IgD-negative memory B cell (primary cell): ENCODE measurements at regions not wholly inside any gene's neighbourhood (a gene's known extent, or its start where the extent isn't known, plus 50 kb on each side); places are given as distances from the start of the nearest gene placed in this dataset.

Experiments used
- H3K27ac Mint-ChIP-seq, 3 donors: one replicate each; pipeline ENCODE4 v1.8.0; 2020 to 2022; ENCODE audit warnings: mild to moderate bottlenecking in 3 of 3, mixed read lengths in 3 of 3, moderate library complexity in 1 of 3
- H3K27me3 Mint-ChIP-seq: one replicate; pipeline ENCODE4 v1.8.0; 2021; ENCODE audit warnings: mixed read lengths
- H3K36me3 Mint-ChIP-seq: one replicate; pipeline ENCODE4 v1.8.0; 2020; ENCODE audit warnings: mild to moderate bottlenecking, mixed read lengths
- H3K4me1 Mint-ChIP-seq, 3 donors: one replicate each; pipeline ENCODE4 v1.8.0; 2020 to 2022; ENCODE audit warnings: mixed read lengths in 3 of 3, mild to moderate bottlenecking in 1 of 3
- H3K4me3 Mint-ChIP-seq, 4 donors: one replicate each; pipeline ENCODE4 v1.8.0; 2020 to 2022; ENCODE audit warnings: mild to moderate bottlenecking in 4 of 4, mixed read lengths in 4 of 4, moderate library complexity in 3 of 4
- H3K9me3 Mint-ChIP-seq, 3 donors: one replicate each; pipeline ENCODE4 v1.8.0; 2020 to 2021; ENCODE audit warnings: mixed read lengths in 3 of 3, mild to moderate bottlenecking in 1 of 3

DNA sequence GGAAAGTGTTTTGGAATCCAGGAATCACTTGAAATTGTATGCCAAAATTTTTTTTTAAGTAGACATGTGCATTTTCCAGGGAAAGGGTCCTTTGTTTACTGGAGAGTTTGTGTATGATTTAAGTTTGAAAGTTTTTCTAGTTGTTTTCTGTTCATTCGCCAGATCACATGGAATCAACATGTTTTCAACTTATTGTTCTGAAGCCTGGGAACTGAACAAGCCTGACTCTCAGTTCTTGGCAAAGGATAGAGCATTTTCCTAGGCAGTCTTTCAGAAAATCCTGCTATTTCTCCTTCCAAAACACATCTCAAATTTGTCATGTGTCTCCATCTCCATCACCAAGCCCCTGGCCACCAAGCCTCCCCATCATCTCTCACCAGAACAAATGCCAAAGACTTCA lies 374.8 kb downstream of the MAFB start:
- H3K36me3 Mint-ChIP-seq, result no peaks in the 10 kb centered on the region
- no peak overlapping the region for H3K27ac Mint-ChIP-seq
- no peaks in the 10 kb centered on the region for H3K4me1 Mint-ChIP-seq
- no peak overlapping the region for H3K4me3 Mint-ChIP-seq
- H3K9me3 Mint-ChIP-seq, result peaks cover 0 to 5% (median 3%) of the 10 kb centered on the region in 3 donors
- no peaks in the 10 kb centered on the region for H3K27me3 Mint-ChIP-seq

DNA sequence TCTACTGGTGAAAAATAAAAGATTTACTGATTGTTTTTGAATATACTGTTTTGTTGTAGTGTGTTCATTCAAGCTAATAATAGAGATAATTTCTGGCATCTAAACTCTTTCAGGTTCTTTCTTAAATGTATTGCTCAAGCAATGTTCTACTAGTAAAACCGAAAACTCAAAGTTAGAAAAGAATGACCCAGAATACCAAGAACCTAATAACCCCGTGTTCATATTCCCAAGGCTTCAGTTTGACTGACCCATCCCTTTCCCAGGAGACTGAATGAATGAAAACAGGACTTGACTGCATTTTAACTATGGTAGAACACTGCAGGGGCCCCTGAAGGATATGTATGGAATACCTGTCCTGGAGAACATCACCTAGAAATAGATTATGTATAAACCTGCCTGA lies 375.3 kb downstream of the MAFB start:
- Mint-ChIP-seq H3K27ac (no peak overlapping the region), H3K27me3 (no peaks in the 10 kb centered on the region), H3K36me3 (no peaks in the 10 kb centered on the region), H3K4me1 (no peaks in the 10 kb centered on the region), H3K4me3 (no peak overlapping the region), H3K9me3 (peaks cover 0 to 5% (median 3%) of the 10 kb centered on the region in 3 donors)

DNA sequence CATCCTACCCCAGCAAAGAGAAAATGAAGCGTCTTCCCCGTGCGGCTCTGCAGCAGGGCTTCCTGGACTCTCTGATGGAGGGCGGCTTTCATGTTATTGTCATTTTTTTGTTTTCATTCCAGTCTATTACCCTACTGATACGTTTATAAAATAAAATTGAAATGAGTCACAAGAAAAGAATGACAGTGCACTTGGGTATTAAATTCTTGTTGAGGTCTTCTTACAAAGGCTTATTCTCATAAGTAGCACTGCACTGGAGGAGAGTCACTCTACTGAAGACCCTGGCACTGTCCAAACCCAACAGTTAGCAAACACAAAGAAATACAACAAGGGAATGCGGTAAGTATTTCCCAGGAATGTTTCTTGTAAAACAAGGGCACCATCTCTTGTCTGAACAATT lies 379.3 kb downstream of the MAFB start:
- H3K36me3 Mint-ChIP-seq, result no peaks in the 10 kb centered on the region
- H3K4me1 Mint-ChIP-seq, result no peaks in the 10 kb centered on the region
- no peak overlapping the region for H3K27ac Mint-ChIP-seq
- peaks cover 2% of the 10 kb centered on the region for H3K27me3 Mint-ChIP-seq
- H3K9me3 Mint-ChIP-seq, result peaks cover 0 to 5% (median 3%) of the 10 kb centered on the region in 3 donors
- no peak overlapping the region for H3K4me3 Mint-ChIP-seq

DNA sequence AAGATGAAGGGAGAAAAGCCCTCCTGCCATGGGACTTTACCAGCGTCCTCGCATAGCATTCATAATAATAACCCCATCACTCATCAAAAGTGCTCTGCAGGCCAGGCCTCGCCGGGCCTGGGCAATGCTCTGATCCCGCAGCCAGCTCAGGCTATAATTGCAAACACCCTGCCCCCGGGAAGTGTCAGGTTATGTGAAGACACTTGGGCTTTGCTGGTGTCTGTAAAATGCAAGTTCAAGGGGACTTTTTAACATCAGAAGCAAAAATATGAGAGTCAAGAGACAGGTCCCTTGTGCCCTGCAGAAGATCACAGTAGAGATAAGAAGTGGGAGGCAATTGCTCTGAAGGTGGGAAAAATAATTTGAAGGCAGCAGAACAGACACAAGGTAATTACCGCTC lies 381.0 kb downstream of the MAFB start:
- Mint-ChIP-seq H3K4me3 (no peak overlapping the region), H3K36me3 (no peaks in the 10 kb centered on the region), H3K27ac (no peak overlapping the region), H3K9me3 (peaks cover 0 to 5% (median 3%) of the 10 kb centered on the region in 3 donors), H3K4me1 (no peaks in the 10 kb centered on the region), H3K27me3 (peaks cover 2% of the 10 kb centered on the region)

DNA sequence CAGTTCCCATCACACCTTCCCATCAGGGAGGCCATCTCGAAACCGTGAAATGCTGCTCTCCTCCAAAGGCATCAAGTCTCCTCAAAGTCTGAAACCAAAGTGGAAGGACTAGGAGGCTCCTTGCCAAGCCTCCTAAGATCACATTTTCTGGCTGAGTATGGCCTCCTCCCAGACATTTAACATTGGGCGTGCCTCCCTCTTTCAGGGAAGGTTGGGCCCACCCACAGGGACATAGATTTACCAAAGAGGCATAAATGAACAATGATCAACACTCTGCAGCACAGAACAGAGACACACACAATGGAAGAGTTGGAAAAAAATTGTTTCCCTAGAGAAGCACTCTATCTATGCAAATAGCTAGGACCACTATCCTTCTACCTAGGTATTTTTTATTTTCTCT lies 381.8 kb downstream of the MAFB start:
- Mint-ChIP-seq H3K4me1 (no peaks in the 10 kb centered on the region), H3K9me3 (peaks cover 0 to 5% (median 3%) of the 10 kb centered on the region in 3 donors), H3K27ac (no peak overlapping the region), H3K4me3 (peak overlapping the region in 1 of 4 donors; percentile 29), H3K36me3 (no peaks in the 10 kb centered on the region), H3K27me3 (peaks cover 2% of the 10 kb centered on the region)

DNA sequence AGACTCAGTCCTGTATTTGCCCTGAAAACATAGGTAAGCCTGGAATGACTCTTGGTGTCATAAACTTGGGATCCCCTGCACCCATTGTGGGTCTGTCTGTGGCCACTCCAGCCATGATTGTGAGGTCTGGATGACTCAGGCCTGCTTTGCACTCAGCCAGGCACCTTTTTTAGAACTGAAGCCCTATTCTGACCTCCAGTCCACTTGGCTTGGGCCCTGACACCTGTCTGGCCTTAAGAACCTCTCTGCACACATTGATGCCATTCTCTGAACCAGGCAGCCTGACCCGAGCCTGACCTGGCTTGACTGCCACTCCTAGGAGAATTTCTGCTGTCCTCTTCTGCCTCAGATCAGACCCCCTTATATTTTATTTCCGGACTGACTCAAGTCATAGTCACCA lies 383.7 kb downstream of the MAFB start:
- Mint-ChIP-seq H3K27me3 (peaks cover 4% of the 10 kb centered on the region), H3K4me3 (no peak overlapping the region), H3K27ac (no peak overlapping the region), H3K4me1 (no peaks in the 10 kb centered on the region), H3K36me3 (no peaks in the 10 kb centered on the region), H3K9me3 (no peaks in the 10 kb centered on the region)

DNA sequence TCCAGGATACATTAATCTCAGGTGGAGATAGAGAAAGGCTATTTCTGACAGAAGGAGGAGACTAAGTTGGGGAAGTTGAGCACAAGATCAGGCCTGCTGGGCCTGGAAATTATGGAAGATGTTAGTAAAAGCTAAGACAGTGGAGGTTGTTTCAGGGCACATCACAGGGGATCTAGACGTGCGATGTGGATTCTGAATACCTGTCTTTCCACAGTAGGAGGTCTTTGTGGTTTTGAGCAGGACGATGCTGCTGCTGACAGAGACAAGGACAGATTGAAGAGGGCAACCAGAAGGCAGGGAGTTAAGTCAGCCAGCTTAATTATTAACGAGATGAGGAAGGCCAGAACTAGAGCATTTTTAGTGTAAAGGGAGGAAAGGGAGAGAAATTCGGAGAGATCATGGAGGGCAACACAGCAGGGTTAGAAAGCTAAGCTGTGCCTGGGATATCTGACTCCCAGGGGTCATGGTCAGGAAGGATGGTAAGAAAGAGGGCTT lies 384.9 kb downstream of the MAFB start:
- Mint-ChIP-seq H3K4me3 (no peak overlapping the region), H3K9me3 (no peaks in the 10 kb centered on the region), H3K4me1 (no peaks in the 10 kb centered on the region), H3K27ac (no peak overlapping the region), H3K36me3 (no peaks in the 10 kb centered on the region), H3K27me3 (peaks cover 4% of the 10 kb centered on the region)

DNA sequence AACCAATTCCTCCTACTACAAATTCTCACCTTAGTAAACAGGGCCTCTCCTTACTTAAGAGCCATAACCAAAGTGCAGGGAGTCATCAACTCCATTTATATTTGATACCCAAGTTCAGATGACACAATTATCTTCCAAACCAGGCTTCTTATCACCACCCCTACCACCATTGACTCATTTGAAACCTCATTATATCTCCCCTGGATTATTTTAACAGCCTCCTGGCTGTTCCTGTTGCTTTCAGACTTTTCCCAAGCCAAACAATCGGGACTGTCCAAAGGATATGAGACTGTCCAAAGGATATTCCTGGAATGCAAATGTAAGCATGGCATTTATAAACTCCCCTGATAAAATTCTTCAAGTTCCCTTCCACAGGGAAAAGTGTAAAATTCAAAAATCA lies 394.3 kb downstream of the MAFB start:
- H3K4me1 Mint-ChIP-seq, result no peaks in the 10 kb centered on the region
- H3K9me3 Mint-ChIP-seq, result no peaks in the 10 kb centered on the region
- H3K36me3 Mint-ChIP-seq, result no peaks in the 10 kb centered on the region
- H3K27ac Mint-ChIP-seq, result no peak overlapping the region
- H3K4me3 Mint-ChIP-seq, result no peak overlapping the region
- peaks cover 1% of the 10 kb centered on the region for H3K27me3 Mint-ChIP-seq

DNA sequence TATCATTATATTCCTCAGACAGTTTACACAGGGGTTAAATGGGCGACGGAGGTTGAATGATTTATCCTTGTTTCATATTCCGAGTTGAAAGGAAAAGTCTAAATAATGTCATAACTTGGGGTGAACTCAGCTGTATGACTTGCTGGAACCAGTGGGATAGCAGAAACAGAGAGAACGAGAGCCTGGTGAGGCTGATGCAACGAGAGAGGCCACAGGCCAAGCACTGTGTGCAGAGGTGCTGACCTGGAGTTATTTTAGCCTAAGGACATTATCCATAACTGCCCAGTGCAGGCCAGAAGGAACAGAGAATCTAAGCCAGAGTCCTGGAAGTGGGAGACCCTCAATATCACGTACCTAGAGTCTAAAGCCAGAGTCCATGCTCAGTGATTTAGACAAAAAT lies 394.9 kb downstream of the MAFB start:
- Mint-ChIP-seq H3K4me3 (no peak overlapping the region), H3K9me3 (no peaks in the 10 kb centered on the region), H3K27me3 (peaks cover 1% of the 10 kb centered on the region), H3K27ac (no peak overlapping the region), H3K4me1 (no peaks in the 10 kb centered on the region), H3K36me3 (no peaks in the 10 kb centered on the region)

DNA sequence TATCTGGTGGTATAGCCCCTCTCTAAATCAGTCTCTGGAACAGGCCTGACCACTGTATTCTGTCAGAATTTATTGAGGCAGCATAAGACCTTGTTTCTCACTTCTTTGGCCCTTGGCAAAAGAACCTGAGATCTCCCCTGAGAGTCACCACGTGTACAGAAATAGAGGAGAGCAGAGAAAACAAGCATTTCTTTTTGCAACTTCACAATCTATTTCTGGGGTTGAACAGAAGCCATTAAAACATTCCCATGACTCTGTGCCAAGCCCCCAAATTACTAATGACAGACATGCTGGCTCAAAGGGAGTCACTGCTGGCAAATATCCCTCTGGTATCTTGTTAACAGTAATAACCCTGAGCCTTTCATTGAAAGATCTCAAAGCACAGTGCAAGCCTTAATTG lies 395.3 kb downstream of the MAFB start:
- H3K36me3 Mint-ChIP-seq, result no peaks in the 10 kb centered on the region
- no peaks in the 10 kb centered on the region for H3K9me3 Mint-ChIP-seq
- H3K27me3 Mint-ChIP-seq, result peaks cover 1% of the 10 kb centered on the region
- no peaks in the 10 kb centered on the region for H3K4me1 Mint-ChIP-seq
- no peak overlapping the region for H3K4me3 Mint-ChIP-seq
- no peak overlapping the region for H3K27ac Mint-ChIP-seq

DNA sequence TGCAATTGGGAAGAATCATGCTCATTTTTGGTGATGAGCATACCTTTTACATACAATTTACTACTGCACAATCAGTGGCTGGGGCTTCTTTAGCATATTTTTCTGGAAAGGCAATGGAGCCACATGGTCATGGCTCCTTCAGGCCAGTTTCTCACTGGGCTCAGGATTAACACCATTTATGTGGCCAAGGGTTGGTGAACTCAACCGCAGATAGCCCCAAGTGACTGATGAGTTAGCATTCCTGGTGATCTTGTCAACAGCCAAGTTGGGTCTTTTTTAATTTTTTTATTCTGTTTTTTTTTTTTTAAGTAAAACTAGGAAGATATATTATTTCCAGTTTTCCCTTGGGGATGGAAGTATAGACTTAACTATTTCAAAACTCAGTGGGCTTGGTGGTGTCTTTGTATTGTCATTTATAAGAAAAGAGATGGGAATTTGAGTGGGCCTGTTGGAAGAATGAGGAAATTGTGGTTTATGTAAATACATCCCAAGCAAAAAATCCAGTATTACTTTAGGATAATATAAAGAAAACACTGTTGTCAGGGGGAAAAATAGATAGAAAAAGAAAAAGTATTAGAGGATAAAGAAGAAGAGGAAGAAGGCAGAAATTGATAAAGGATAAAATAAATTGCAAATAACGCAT lies 397.4 kb downstream of the MAFB start:
- Mint-ChIP-seq H3K4me1 (no peaks in the 10 kb centered on the region), H3K36me3 (no peaks in the 10 kb centered on the region), H3K9me3 (no peaks in the 10 kb centered on the region), H3K4me3 (no peak overlapping the region), H3K27me3 (peaks cover 1% of the 10 kb centered on the region), H3K27ac (no peak overlapping the region)

DNA sequence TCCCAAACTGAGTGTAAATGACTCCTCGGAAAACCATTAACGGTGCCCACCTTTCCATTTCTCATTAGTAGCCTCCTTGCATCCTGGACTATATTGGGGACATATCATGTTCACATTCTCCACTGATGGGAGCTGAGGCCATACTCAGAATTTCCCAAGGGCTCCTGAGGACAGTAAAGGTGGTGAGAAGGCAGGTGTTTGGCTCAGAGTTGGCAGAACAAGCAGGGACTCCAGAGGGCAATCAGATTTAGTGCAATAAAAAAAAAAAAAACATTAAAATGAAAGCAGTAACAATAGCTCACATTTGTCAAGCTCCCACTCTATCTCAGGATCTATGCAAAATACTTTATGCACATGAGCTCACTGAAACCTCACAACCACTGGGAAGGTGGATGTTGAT lies 401.4 kb downstream of the MAFB start:
- no peaks in the 10 kb centered on the region for H3K36me3 Mint-ChIP-seq
- H3K9me3 Mint-ChIP-seq, result no peaks in the 10 kb centered on the region
- no peak overlapping the region for H3K27ac Mint-ChIP-seq
- H3K4me1 Mint-ChIP-seq, result no peaks in the 10 kb centered on the region
- no peak overlapping the region for H3K4me3 Mint-ChIP-seq
- peaks cover 1% of the 10 kb centered on the region for H3K27me3 Mint-ChIP-seq

DNA sequence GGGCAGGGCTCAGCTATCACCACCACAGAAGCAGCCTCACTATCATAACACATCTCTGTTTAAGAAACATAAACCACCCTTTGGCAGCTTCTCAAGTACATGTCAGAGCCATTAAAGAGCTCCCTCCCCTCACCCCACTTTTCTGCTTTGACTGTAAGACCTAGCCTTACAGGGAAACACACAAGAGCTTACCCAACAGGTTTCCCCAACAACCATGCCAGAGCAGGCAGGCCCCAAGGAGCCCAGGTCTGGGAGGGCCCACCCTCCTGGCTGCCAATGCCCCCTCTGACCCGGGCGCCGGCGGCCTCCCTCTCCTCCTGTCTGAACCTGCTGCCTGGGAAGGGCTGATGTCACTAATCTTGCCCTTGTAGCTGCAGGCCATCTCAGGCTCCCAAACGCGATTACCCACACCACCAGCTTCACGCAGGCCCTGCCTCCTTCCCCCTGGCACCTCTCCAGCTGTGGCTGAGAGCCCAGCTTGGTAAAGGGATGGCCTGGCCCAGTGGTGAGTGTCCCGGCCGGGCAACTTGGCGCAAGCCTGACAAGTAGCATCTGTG lies 402.0 kb downstream of the MAFB start:
- Mint-ChIP-seq H3K9me3 (no peaks in the 10 kb centered on the region), H3K27ac (no peak overlapping the region), H3K4me3 (no peak overlapping the region), H3K27me3 (no peaks in the 10 kb centered on the region), H3K36me3 (no peaks in the 10 kb centered on the region), H3K4me1 (no peaks in the 10 kb centered on the region)

DNA sequence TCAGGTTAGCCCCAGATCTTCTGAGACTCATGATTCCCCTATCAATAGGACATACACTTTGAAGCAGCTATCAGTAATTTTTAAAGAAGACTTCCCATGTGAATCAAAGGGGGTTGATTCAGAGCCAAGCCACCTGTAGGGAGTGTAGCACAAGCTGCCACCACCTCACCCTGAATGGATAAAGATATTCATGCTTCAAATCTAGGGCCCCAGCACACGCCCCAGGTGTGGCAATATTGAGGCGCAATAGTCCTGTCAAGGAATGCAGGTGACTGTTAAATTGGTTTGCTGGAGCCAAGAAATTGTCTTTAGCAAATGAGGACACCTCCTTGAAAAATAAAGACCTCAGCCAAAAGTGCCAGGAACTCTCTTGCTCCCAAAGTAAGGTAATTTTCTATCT lies 404.4 kb downstream of the MAFB start:
- Mint-ChIP-seq H3K4me3 (no peak overlapping the region), H3K9me3 (no peaks in the 10 kb centered on the region), H3K27ac (no peak overlapping the region), H3K27me3 (peaks cover 2% of the 10 kb centered on the region), H3K36me3 (no peaks in the 10 kb centered on the region), H3K4me1 (no peaks in the 10 kb centered on the region)

DNA sequence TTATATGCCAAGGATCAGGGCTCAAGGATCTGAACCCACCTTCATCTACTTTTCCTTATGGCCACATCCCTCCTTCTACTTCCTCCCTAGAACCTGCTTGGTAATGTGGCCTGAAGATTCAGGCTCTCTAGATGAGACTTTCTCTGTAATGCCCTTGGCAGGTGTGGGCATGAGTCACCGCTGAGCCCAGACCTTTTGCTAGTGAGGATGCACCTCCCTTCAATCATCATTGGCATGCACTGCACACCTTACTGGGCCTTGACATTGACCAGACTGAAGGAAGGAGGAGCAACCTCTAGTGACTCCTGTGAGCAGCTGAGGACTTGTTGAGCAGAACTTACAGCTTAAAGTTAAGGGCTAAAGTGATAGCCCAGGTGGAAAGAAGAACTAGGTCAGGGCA lies 405.3 kb downstream of the MAFB start:
- H3K36me3 Mint-ChIP-seq, result no peaks in the 10 kb centered on the region
- peaks cover 2% of the 10 kb centered on the region for H3K27me3 Mint-ChIP-seq
- H3K4me1 Mint-ChIP-seq, result no peaks in the 10 kb centered on the region
- no peak overlapping the region for H3K4me3 Mint-ChIP-seq
- H3K27ac Mint-ChIP-seq, result no peak overlapping the region
- H3K9me3 Mint-ChIP-seq, result no peaks in the 10 kb centered on the region

DNA sequence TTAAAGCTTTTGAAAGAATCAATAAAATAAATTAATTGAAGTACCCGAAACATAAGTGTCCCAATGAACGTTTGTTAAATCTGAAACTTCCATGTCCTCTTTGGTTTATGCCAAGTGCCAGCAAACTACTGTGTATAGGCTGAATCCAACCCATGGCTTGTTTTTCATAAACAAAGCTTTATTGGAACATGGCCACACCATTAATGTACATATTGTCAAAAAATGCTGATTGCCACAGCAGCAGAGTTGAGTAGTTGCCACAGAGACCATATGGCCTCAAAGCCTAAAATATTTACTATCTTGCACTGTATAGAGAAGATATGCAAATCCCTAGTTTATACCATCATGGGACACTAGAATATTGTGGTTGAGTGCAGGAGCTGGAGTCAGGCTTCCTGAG lies 406.1 kb downstream of the MAFB start:
- H3K27ac Mint-ChIP-seq, result no peak overlapping the region
- peaks cover 0 to 2% (median 0%) of the 10 kb centered on the region in 3 donors for H3K9me3 Mint-ChIP-seq
- H3K27me3 Mint-ChIP-seq, result peaks cover 2% of the 10 kb centered on the region
- H3K4me3 Mint-ChIP-seq, result no peak overlapping the region
- H3K36me3 Mint-ChIP-seq, result no peaks in the 10 kb centered on the region
- peaks cover 0 to 2% (median 0%) of the 10 kb centered on the region in 3 donors for H3K4me1 Mint-ChIP-seq
